Endothelial cell of umbilical vein (primary cell): ENCODE measurements at regions not wholly inside any gene's neighbourhood (a gene's known extent, or its start where the extent isn't known, plus 50 kb on each side); places are given as distances from the start of the nearest gene placed in this dataset.

ENCODE experiments used
- BruUV-seq: library from RNA; stranded (reverse); fragments of 400-500 nt; replicated peaks from 2 replicates; lab custom pipeline; 2021; lab: Mats Ljungman, UMichigan
- CTCF ChIA-PET: fragments of 300-600, 350-600 bp; sonication (Branson Sonifier 250); formaldehyde crosslinking; loops from one replicate; lab custom pipeline; 2021; ENCODE audit warnings: antibody characterized with exemption, inconsistent platforms; lab: Charles Lee
- POLR2A ChIA-PET: fragments of 300-600, 350-600 bp; sonication (Branson Sonifier 250); formaldehyde crosslinking; loops from one replicate; lab custom pipeline; 2021; ENCODE audit warnings: antibody characterized with exemption, inconsistent platforms; lab: Charles Lee
- DNase-seq: peaks from one replicate; pipeline ENCODE4 v3.0.0-alpha.2; 2011; ENCODE audit warnings: low read depth, low spot score
- FAIRE-seq: peaks from 2 replicates; lab custom pipeline; 2011; peaks lifted over from hg19 to GRCh38; lab: Jason Lieb, UNC
- H2AFZ ChIP-seq: 2 replicates; pipeline ENCODE4 v1.6.0; 2012; ENCODE audit warnings: low read depth, low read length, control low read depth, inconsistent platforms
- H3K27ac ChIP-seq: 2 replicates; pipeline ENCODE4 v1.5.1; 2011; ENCODE audit warnings: low read depth, mild to moderate bottlenecking, control low read depth, low read length, moderate library complexity; ENCODE audit not compliant: insufficient read depth
- H3K27me3 ChIP-seq, 2 experiments: 2 replicates each; pipeline versions ENCODE4 v1.6.0 to v1.6.1; 2011; ENCODE audit warnings: low read length in 2 of 2, mixed read lengths in 1 of 2; ENCODE audit not compliant: control insufficient read depth in 2 of 2, insufficient read depth in 2 of 2
- H3K36me3 ChIP-seq, 2 experiments: 2 replicates in 1 of 2; 3 replicates in 1 of 2; pipeline ENCODE4 v1.5.1; 2011; ENCODE audit warnings: low read length in 2 of 2, mild to moderate bottlenecking in 1 of 2, moderate library complexity in 1 of 2; ENCODE audit not compliant: control insufficient read depth in 2 of 2, insufficient read depth in 2 of 2; ENCODE audit errors: extremely low read depth in 1 of 2
- H3K4me1 ChIP-seq: 3 replicates; pipeline ENCODE4 v1.5.1; 2011; ENCODE audit warnings: mild to moderate bottlenecking, low read length; ENCODE audit not compliant: control insufficient read depth, insufficient read depth; ENCODE audit errors: extremely low read depth
- H3K4me2 ChIP-seq: 2 replicates; pipeline ENCODE4 v1.6.1; 2011; ENCODE audit warnings: low read length, control low read depth, mixed read lengths; ENCODE audit not compliant: insufficient read depth
- H3K4me3 ChIP-seq, 3 experiments: fragments of 200-600 bp in 1 of 3; sonication (generic), shearing (Covaris generic) in 1 of 3; replicated peaks in 1 of 3; 2 replicates each; pipeline ENCODE4 v1.5.1; 2011 to 2016; ENCODE audit warnings: control low read depth in 3 of 3, low read length in 3 of 3, mild to moderate bottlenecking in 2 of 3, inconsistent platforms in 1 of 3, low read depth in 1 of 3, moderate library complexity in 1 of 3; ENCODE audit not compliant: insufficient read depth in 1 of 3
- H3K79me2 ChIP-seq: 2 replicates; pipeline ENCODE4 v1.6.0; 2012; ENCODE audit warnings: low read length, inconsistent platforms; ENCODE audit not compliant: control insufficient read depth, insufficient read depth
- H3K9ac ChIP-seq: replicated peaks from 2 replicates; pipeline ENCODE3; 2011; ENCODE audit warnings: low read length, control low read depth; ENCODE audit not compliant: insufficient read depth; ENCODE audit errors: extremely low read depth
- H3K9me1 ChIP-seq: replicated peaks from 3 replicates; pipeline ENCODE4 v1.6.0; 2011; ENCODE audit warnings: mild to moderate bottlenecking, low read length; ENCODE audit not compliant: control insufficient read depth, insufficient read depth; ENCODE audit errors: extremely low read depth
- H3K9me3 ChIP-seq: replicated peaks from 2 replicates; pipeline ENCODE4 v1.5.1; 2012; ENCODE audit warnings: low read length, inconsistent platforms; ENCODE audit not compliant: control insufficient read depth, insufficient read depth
- H4K20me1 ChIP-seq: replicated peaks from 2 replicates; pipeline ENCODE3; 2011; ENCODE audit warnings: mild to moderate bottlenecking, low read length; ENCODE audit not compliant: control insufficient read depth, insufficient read depth; ENCODE audit errors: extremely low read depth
- EZH2 ChIP-seq: IDR thresholded peaks from 2 replicates; pipeline ENCODE4 v1.6.1; 2012; ENCODE audit warnings: borderline replicate concordance, low read depth, mild to moderate bottlenecking, moderate library complexity, low read length, inconsistent platforms; ENCODE audit not compliant: severe bottlenecking
- FOS ChIP-seq: IDR thresholded peaks from 2 replicates; pipeline ENCODE4 v1.6.1; 2011; ENCODE audit warnings: mild to moderate bottlenecking, low read length, moderate library complexity, borderline replicate concordance; ENCODE audit not compliant: insufficient read depth
- GATA2 ChIP-seq: IDR thresholded peaks from 2 replicates; pipeline ENCODE4 v1.7.0; 2011; ENCODE audit warnings: low read depth, mild to moderate bottlenecking, moderate library complexity, mixed read lengths, low read length; ENCODE audit not compliant: insufficient read length, insufficient read depth
- JUN ChIP-seq: IDR thresholded peaks from 2 replicates; pipeline ENCODE4 v1.6.1; 2011; ENCODE audit warnings: borderline replicate concordance, low read depth; ENCODE audit not compliant: insufficient read length, insufficient read depth
- MAX ChIP-seq: IDR thresholded peaks from 2 replicates; pipeline ENCODE4 v1.6.1; 2011; ENCODE audit not compliant: insufficient read depth, insufficient read length
- MYC ChIP-seq: IDR thresholded peaks from one replicate; pipeline ENCODE4 v1.6.1; 2011; ENCODE audit warnings: mild to moderate bottlenecking, low read depth, low read length
- POLR2A ChIP-seq: IDR thresholded peaks from 2 replicates; pipeline ENCODE4 v1.6.1; 2012; ENCODE audit warnings: low read depth, mild to moderate bottlenecking, control low read depth, low read length
- POLR2AphosphoS5 ChIP-seq: IDR thresholded peaks from 2 replicates; pipeline ENCODE4 v1.6.1; 2012; ENCODE audit warnings: low read depth, mild to moderate bottlenecking, control low read depth, low read length, moderate library complexity; ENCODE audit not compliant: insufficient read depth
- dilution Hi-C: fragments of 300-500 bp; cut with MboI; formaldehyde crosslinking; loops from one replicate; pipeline ENCODE4 v1.15.0; 2019; ENCODE audit warnings: low sequenced_read_pairs; ENCODE audit not compliant: extremely low pct_ligation_motif_present
- intact Hi-C: fragments of 100-400 bp; cut with micrococcal nuclease; formaldehyde crosslinking; loops from one replicate; pipeline ENCODE4 v1.10.0; 2022
- TF ChIP-seq, protein P1 (sequence below), 2 donors: IDR thresholded peaks; 1 replicate in 1 of 2; 2 replicates in 1 of 2; pipeline ENCODE4 v1.5.1; 2011; ENCODE audit warnings: low read length in 2 of 2, mild to moderate bottlenecking in 2 of 2, moderate library complexity in 2 of 2, control low read depth in 1 of 2, inconsistent platforms in 1 of 2, low read depth in 1 of 2; ENCODE audit not compliant: insufficient read depth in 1 of 2; ENCODE audit errors: extremely low read depth in 1 of 2

DNA sequence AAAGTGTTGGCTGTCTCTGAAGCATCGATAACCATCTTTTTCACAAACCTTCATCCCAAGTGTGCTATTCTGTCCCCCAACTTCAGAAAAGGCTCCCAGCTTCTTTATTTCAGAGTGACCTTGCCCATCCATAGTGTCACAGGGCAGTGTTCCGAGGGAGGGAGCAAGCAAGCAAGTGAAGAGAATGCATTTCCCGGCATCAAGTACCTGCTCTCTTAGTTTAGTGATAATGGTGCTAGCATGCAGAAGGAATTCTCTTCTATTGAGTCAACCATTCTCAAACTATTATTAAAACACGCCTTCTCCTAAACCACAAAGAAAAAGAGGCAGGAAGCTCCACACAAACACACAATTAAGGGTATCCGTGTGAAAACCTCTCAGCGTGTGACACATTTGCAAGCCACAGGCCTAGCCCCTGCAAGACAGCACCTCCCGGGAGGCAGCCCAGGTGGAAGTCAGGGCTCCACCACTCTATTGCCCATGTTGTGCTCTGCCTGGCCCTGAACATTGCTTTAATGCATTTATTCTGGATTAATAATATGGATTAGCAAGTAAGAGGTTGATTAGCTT is 504.9 kb downstream of the GALR1 start:
- H3K9me3 ChIP-seq = peaks cover 3% of the 10 kb centered on the region
- no peak for DNase-seq
- no peaks in the 10 kb centered on the region for H3K4me1 ChIP-seq
- no TSS peak for BruUV-seq
- no peak overlapping the region for H3K27ac ChIP-seq
- TF ChIP-seq, protein P1, sequence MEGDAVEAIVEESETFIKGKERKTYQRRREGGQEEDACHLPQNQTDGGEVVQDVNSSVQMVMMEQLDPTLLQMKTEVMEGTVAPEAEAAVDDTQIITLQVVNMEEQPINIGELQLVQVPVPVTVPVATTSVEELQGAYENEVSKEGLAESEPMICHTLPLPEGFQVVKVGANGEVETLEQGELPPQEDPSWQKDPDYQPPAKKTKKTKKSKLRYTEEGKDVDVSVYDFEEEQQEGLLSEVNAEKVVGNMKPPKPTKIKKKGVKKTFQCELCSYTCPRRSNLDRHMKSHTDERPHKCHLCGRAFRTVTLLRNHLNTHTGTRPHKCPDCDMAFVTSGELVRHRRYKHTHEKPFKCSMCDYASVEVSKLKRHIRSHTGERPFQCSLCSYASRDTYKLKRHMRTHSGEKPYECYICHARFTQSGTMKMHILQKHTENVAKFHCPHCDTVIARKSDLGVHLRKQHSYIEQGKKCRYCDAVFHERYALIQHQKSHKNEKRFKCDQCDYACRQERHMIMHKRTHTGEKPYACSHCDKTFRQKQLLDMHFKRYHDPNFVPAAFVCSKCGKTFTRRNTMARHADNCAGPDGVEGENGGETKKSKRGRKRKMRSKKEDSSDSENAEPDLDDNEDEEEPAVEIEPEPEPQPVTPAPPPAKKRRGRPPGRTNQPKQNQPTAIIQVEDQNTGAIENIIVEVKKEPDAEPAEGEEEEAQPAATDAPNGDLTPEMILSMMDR (IDR thresholded peaks at IDR 0.05; ENCODE audit: extremely low read depth in 1 of 2, insufficient read depth in 1 of 2, low read depth in 1 of 2, low read length in 2 of 2) = no peak
- TF ChIP-seq FOS = no peak
- TF ChIP-seq MYC = no peak
- no peak for TF ChIP-seq POLR2AphosphoS5
- no peak for TF ChIP-seq EZH2
- TF ChIP-seq JUN = no peak
- H2AFZ ChIP-seq = no peak overlapping the region
- H3K79me2 ChIP-seq = no peaks in the 10 kb centered on the region
- no peaks in the 10 kb centered on the region for H3K36me3 ChIP-seq
- intact Hi-C loops (no loop called here), dilution Hi-C loops (no loop called here)
- no peak for FAIRE-seq
- CTCF ChIA-PET = no interaction called here
- no peaks in the 10 kb centered on the region for H3K9me1 ChIP-seq
- no peak overlapping the region for H3K4me3 ChIP-seq
- H3K4me2 ChIP-seq = no peak overlapping the region
- H3K9ac ChIP-seq = no peak overlapping the region
- no peaks in the 10 kb centered on the region for H3K27me3 ChIP-seq
- H4K20me1 ChIP-seq = no peaks in the 10 kb centered on the region
- POLR2A ChIA-PET = no interaction called here

DNA sequence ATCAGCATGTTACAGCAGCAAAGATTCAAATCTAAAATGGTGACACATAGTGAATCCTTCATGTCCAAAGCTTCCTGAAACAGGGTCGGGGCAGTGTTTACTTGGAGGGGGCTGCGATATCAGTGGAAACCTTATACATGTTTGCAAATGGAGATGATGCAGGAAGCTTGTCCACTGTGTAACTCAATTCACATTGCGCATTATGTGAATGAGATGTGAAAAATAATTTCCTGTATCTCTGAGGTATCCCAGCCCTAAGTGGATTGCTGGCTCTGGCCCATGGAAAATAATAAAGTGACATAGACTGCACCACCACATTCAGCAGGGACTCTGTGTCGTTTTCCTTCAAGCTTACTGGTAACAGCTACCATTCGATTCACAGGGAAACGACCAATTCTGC is 505.5 kb downstream of the GALR1 start:
- Histone ChIP-seq H3K79me2 (no peaks in the 10 kb centered on the region), H3K4me3 (no peak overlapping the region), H3K27me3 (no peaks in the 10 kb centered on the region), H2AFZ (no peak overlapping the region), H3K4me1 (no peaks in the 10 kb centered on the region), H3K36me3 (no peaks in the 10 kb centered on the region), H3K9me1 (no peaks in the 10 kb centered on the region), H3K9me3 (peaks cover 3% of the 10 kb centered on the region), H3K27ac (no peak overlapping the region), H3K4me2 (no peak overlapping the region), H3K9ac (no peak overlapping the region), H4K20me1 (no peaks in the 10 kb centered on the region)
- POLR2A ChIA-PET = no interaction called here
- no peak for FAIRE-seq
- BruUV-seq = no TSS peak
- CTCF ChIA-PET = no interaction called here
- intact Hi-C loops = no loop called here
- DNase-seq = no peak
- dilution Hi-C loops = no loop called here
- TF ChIP-seq POLR2A = no peak
- TF ChIP-seq MYC = no peak
- TF ChIP-seq FOS = no peak
- TF ChIP-seq GATA2 = no peak
- TF ChIP-seq, protein P1 (IDR thresholded peaks at IDR 0.05; ENCODE audit: extremely low read depth in 1 of 2, insufficient read depth in 1 of 2, low read depth in 1 of 2, low read length in 2 of 2) = no peak
- TF ChIP-seq MAX = no peak
- no peak for TF ChIP-seq POLR2AphosphoS5
- no peak for TF ChIP-seq EZH2
- no peak for TF ChIP-seq JUN
